Mesenchymal stem cell (in vitro differentiated cells and primary cell): ENCODE measurements at regions not wholly inside any gene's neighbourhood (a gene's known extent, or its start where the extent isn't known, plus 50 kb on each side); places are given as distances from the start of the nearest gene placed in this dataset.

ENCODE experiments used
- DNase-seq: peaks from one replicate; pipeline ENCODE4 v3.0.0-alpha.2; 2013
- H2AFZ ChIP-seq: one replicate; pipeline ENCODE4 v1.6.1; 2013; ENCODE audit warnings: low read depth, mild to moderate bottlenecking, control low read depth, inconsistent platforms, low read length, moderate library complexity
- H2AK5ac ChIP-seq: 2 replicates; pipeline ENCODE4 v1.6.1; 2013; ENCODE audit warnings: low read length, moderate library complexity, mild to moderate bottlenecking, inconsistent platforms; ENCODE audit not compliant: severe bottlenecking
- H2BK120ac ChIP-seq: one replicate; pipeline ENCODE4 v1.6.1; 2013; ENCODE audit warnings: low read depth, mild to moderate bottlenecking, inconsistent platforms, low read length, moderate library complexity
- H2BK12ac ChIP-seq, 2 experiments: one replicate each; pipeline ENCODE4 v1.6.1; 2013; ENCODE audit warnings: inconsistent platforms in 2 of 2, low read length in 2 of 2, mild to moderate bottlenecking in 2 of 2, moderate library complexity in 2 of 2, control low read depth in 1 of 2
- H2BK15ac ChIP-seq: one replicate; pipeline ENCODE4 v1.6.1; 2013; ENCODE audit warnings: mild to moderate bottlenecking, low read depth, inconsistent platforms; ENCODE audit not compliant: poor library complexity, severe bottlenecking
- H2BK5ac ChIP-seq: 2 replicates; pipeline ENCODE4 v1.6.1; 2013; ENCODE audit warnings: low read depth, mild to moderate bottlenecking, low read length, control low read depth, inconsistent platforms; ENCODE audit not compliant: poor library complexity, severe bottlenecking
- H3K14ac ChIP-seq, 2 experiments: one replicate each; pipeline ENCODE4 v1.6.1; 2013; ENCODE audit warnings: inconsistent platforms in 2 of 2, low read length in 2 of 2, control low read depth in 1 of 2, mild to moderate bottlenecking in 1 of 2, moderate library complexity in 1 of 2
- H3K18ac ChIP-seq, 2 experiments: one replicate each; pipeline ENCODE4 v1.6.1; 2013; ENCODE audit warnings: inconsistent platforms in 2 of 2, low read length in 2 of 2, control low read depth in 1 of 2, low read depth in 1 of 2, mild to moderate bottlenecking in 1 of 2
- H3K23ac ChIP-seq, 2 experiments: one replicate each; pipeline ENCODE4 v1.6.1; 2013; ENCODE audit warnings: inconsistent platforms in 2 of 2, low read length in 2 of 2, mild to moderate bottlenecking in 2 of 2, moderate library complexity in 2 of 2, control low read depth in 1 of 2
- H3K27ac ChIP-seq: 2 replicates; pipeline ENCODE4 v1.5.1; 2013; ENCODE audit warnings: mild to moderate bottlenecking, moderate library complexity, low read length, control low read depth, inconsistent platforms; ENCODE audit not compliant: poor library complexity, severe bottlenecking
- H3K27me3 ChIP-seq, 2 experiments: 2 replicates each; pipeline versions ENCODE4 v1.6.1 to v1.7.0; 2013; ENCODE audit warnings: low read length in 2 of 2, mild to moderate bottlenecking in 2 of 2, moderate library complexity in 2 of 2, control low read depth in 1 of 2, inconsistent platforms in 1 of 2; ENCODE audit not compliant: control insufficient read depth in 1 of 2, insufficient read depth in 1 of 2
- H3K36me3 ChIP-seq, 2 experiments: 2 replicates each; pipeline versions ENCODE4 v1.6.1 to v1.7.0; 2013; ENCODE audit warnings: low read length in 2 of 2, control low read depth in 1 of 2, inconsistent platforms in 1 of 2, low read depth in 1 of 2, mild to moderate bottlenecking in 1 of 2; ENCODE audit not compliant: insufficient read depth in 2 of 2, control insufficient read depth in 1 of 2
- H3K4ac ChIP-seq, 2 experiments: one replicate each; pipeline ENCODE4 v1.6.1; 2013; ENCODE audit warnings: inconsistent platforms in 2 of 2, low read length in 2 of 2, mild to moderate bottlenecking in 2 of 2, moderate library complexity in 2 of 2, control low read depth in 1 of 2, low read depth in 1 of 2
- H3K4me1 ChIP-seq: 2 replicates; pipeline ENCODE4 v1.6.1; 2013; ENCODE audit warnings: low read depth, low read length, control low read depth; ENCODE audit not compliant: control insufficient read depth, insufficient read depth
- H3K4me2 ChIP-seq: 2 replicates; pipeline ENCODE4 v1.6.1; 2013; ENCODE audit warnings: low read length, mild to moderate bottlenecking, inconsistent platforms; ENCODE audit not compliant: poor library complexity, severe bottlenecking
- H3K4me3 ChIP-seq, 2 experiments: 2 replicates each; pipeline versions ENCODE4 v1.5.1 to v1.7.0; 2013; ENCODE audit warnings: low read length in 2 of 2, mild to moderate bottlenecking in 2 of 2, control low read depth in 1 of 2, low read depth in 1 of 2; ENCODE audit not compliant: insufficient read depth in 1 of 2
- H3K79me1 ChIP-seq: replicated peaks from 2 replicates; pipeline ENCODE4 v1.6.1; 2013; ENCODE audit warnings: mild to moderate bottlenecking, control low read depth, low read length, inconsistent platforms; ENCODE audit not compliant: poor library complexity, severe bottlenecking
- H3K9ac ChIP-seq: 2 replicates; pipeline ENCODE4 v1.7.0; 2013; ENCODE audit warnings: mild to moderate bottlenecking, low read length, moderate library complexity
- H3K9me3 ChIP-seq: 2 replicates; pipeline ENCODE4 v1.7.0; 2013; ENCODE audit warnings: mild to moderate bottlenecking, low read length; ENCODE audit not compliant: control insufficient read depth
- H4K8ac ChIP-seq: one replicate; pipeline ENCODE4 v1.6.1; 2013; ENCODE audit warnings: inconsistent platforms, mild to moderate bottlenecking, low read length, moderate library complexity
- H4K91ac ChIP-seq: one replicate; pipeline ENCODE4 v1.6.1; 2013; ENCODE audit warnings: mild to moderate bottlenecking, low read length, inconsistent platforms
- WGBS: methylation state at CpG from one replicate; pipeline ENCODE4 v1.1.7; 2013; ENCODE audit warnings: mixed read lengths; 5-methylcytosine and 5-hydroxymethylcytosine counted together

GRCh38 chr2:128799284-128799552, 480.6 kb upstream of the HS6ST1 start:
- no peaks in the 10 kb centered on the region for H3K4me1 ChIP-seq
- no peak overlapping the region for H4K8ac ChIP-seq
- H2BK5ac ChIP-seq = no peak overlapping the region
- H3K27ac ChIP-seq = no peak overlapping the region
- no peak overlapping the region for H3K9ac ChIP-seq
- H3K23ac ChIP-seq = no peak overlapping the region
- no peak overlapping the region for H3K14ac ChIP-seq
- H4K91ac ChIP-seq = no peak overlapping the region
- H2AFZ ChIP-seq = no peak overlapping the region
- H2BK12ac ChIP-seq = no peak overlapping the region
- H3K18ac ChIP-seq = no peak overlapping the region
- H3K4me3 ChIP-seq = no peak overlapping the region
- H2AK5ac ChIP-seq = no peak overlapping the region
- no peak overlapping the region for H3K4ac ChIP-seq
- no peaks in the 10 kb centered on the region for H3K9me3 ChIP-seq
- H3K79me1 ChIP-seq = no peaks in the 10 kb centered on the region
- H3K4me2 ChIP-seq = no peak overlapping the region
- H3K27me3 ChIP-seq = peaks cover 0 to 30% of the 10 kb centered on the region in 2 experiments
- WGBS = 74% methylated on average over 1 of the region's 1 CpG
- H3K36me3 ChIP-seq = no peaks in the 10 kb centered on the region
- no peak for DNase-seq
- no peak overlapping the region for H2BK120ac ChIP-seq
- H2BK15ac ChIP-seq = no peak overlapping the region

- H4K8ac ChIP-seq = no peak overlapping the region
- peaks cover 0 to 30% of the 10 kb centered on the region in 2 experiments for H3K27me3 ChIP-seq
- H3K4ac ChIP-seq = no peak overlapping the region
- H3K18ac ChIP-seq = no peak overlapping the region
- no peak overlapping the region for H2BK12ac ChIP-seq
- H3K4me1 ChIP-seq = no peaks in the 10 kb centered on the region
- no peak overlapping the region for H3K27ac ChIP-seq
- H3K23ac ChIP-seq = no peak overlapping the region
- 88% methylated on average over 2 of the region's 2 CpGs for WGBS
- no peak overlapping the region for H2AK5ac ChIP-seq
- H2BK120ac ChIP-seq = no peak overlapping the region
- no peak for DNase-seq
- H4K91ac ChIP-seq = no peak overlapping the region
- no peak overlapping the region for H2BK5ac ChIP-seq
- no peak overlapping the region for H3K4me3 ChIP-seq
- no peak overlapping the region for H3K9ac ChIP-seq
- no peak overlapping the region for H2AFZ ChIP-seq
- no peak overlapping the region for H2BK15ac ChIP-seq
- H3K14ac ChIP-seq = no peak overlapping the region
- H3K4me2 ChIP-seq = no peak overlapping the region
- H3K9me3 ChIP-seq = no peaks in the 10 kb centered on the region
- H3K36me3 ChIP-seq = no peaks in the 10 kb centered on the region
- no peaks in the 10 kb centered on the region for H3K79me1 ChIP-seq
Measured at GRCh38 chr2:128799730-128800129, 481.1 kb upstream of the HS6ST1 start.

- Histone ChIP-seq H3K14ac (no peak overlapping the region), H4K8ac (no peak overlapping the region), H3K27ac (no peak overlapping the region), H2BK120ac (no peak overlapping the region), H3K27me3 (peaks cover 0 to 16% of the 10 kb centered on the region in 2 experiments), H2BK15ac (no peak overlapping the region), H3K9me3 (no peaks in the 10 kb centered on the region), H3K36me3 (no peaks in the 10 kb centered on the region), H2AK5ac (no peak overlapping the region), H3K79me1 (no peaks in the 10 kb centered on the region), H3K4me1 (no peaks in the 10 kb centered on the region), H4K91ac (no peak overlapping the region), H2BK12ac (no peak overlapping the region), H2AFZ (no peak overlapping the region), H3K9ac (no peak overlapping the region), H3K4me2 (no peak overlapping the region), H3K4ac (no peak overlapping the region), H3K4me3 (no peak overlapping the region), H2BK5ac (no peak overlapping the region), H3K18ac (no peak overlapping the region), H3K23ac (no peak overlapping the region)
- 67% methylated on average over 1 of the region's 1 CpG for WGBS
- no peak for DNase-seq
Measured at GRCh38 chr2:128801576-128801975, 482.9 kb upstream of the HS6ST1 start.

- Histone ChIP-seq H3K27ac (no peak overlapping the region), H2AK5ac (no peak overlapping the region), H4K91ac (no peak overlapping the region), H2BK120ac (no peak overlapping the region), H2BK12ac (no peak overlapping the region), H2BK15ac (no peak overlapping the region), H4K8ac (no peak overlapping the region), H3K4me2 (no peak overlapping the region), H3K14ac (no peak overlapping the region), H3K9ac (no peak overlapping the region), H3K36me3 (no peaks in the 10 kb centered on the region), H3K4me3 (no peak overlapping the region), H3K4ac (no peak overlapping the region), H2AFZ (no peak overlapping the region), H3K18ac (no peak overlapping the region), H3K4me1 (no peaks in the 10 kb centered on the region), H3K27me3 (peaks cover 0 to 11% of the 10 kb centered on the region in 2 experiments), H2BK5ac (no peak overlapping the region), H3K79me1 (no peaks in the 10 kb centered on the region), H3K23ac (no peak overlapping the region), H3K9me3 (no peaks in the 10 kb centered on the region)
- WGBS = 100% methylated on average over 1 of the region's 2 CpGs
- DNase-seq = no peak
Measured at GRCh38 chr2:128803222-128803621, 484.6 kb upstream of the HS6ST1 start.
